Germinal center (tissue), 1 donor: ENCODE measurements at regions not wholly inside any gene's neighbourhood (a gene's known extent, or its start where the extent isn't known, plus 50 kb on each side); places are given as distances from the start of the nearest gene placed in this dataset.

Experiments
- DNase-seq: peaks from one replicate; pipeline ENCODE4 v3.0.0; 2012; ENCODE audit warnings: mixed read lengths, low spot score

DNA sequence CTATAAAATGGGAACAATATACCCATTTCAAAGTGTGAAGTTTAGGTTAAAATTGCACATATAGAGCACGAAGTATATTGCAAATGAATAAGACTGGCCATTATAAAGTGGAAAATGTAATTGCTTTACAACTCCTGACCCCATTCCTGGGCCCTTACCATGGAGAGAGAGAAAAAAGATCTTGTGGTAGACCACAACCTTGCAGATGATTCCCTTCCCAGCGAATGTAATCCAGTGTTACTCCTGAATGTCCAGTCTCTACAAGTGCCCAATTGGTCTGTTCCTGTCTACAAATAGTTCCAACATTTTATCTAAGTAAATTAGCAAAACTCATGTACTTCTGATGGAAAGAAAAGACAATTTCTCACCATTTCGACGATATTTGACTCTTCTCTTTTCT is 184.1 kb upstream of the LNX1 start:
- no peak for DNase-seq

DNA sequence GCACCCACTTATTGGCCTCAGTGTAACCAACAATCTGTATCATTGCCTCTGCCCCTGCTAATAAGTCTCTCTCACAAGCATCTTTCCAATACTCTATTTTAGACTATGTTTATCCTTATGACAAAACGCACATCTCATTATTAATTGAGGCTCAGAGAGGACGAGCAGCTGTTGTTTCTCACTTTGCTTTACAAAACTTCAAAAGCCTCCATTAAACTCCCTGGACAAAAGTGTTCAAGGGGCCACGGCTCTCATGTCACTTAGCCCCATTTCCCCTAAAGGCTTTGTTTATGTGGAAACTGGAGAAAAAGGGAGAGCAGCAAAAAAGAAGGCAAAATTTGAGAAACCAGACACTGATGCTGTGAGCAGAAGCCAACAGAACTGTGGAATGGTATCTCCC is 180.0 kb upstream of the LNX1 start:
- no peak for DNase-seq

DNA sequence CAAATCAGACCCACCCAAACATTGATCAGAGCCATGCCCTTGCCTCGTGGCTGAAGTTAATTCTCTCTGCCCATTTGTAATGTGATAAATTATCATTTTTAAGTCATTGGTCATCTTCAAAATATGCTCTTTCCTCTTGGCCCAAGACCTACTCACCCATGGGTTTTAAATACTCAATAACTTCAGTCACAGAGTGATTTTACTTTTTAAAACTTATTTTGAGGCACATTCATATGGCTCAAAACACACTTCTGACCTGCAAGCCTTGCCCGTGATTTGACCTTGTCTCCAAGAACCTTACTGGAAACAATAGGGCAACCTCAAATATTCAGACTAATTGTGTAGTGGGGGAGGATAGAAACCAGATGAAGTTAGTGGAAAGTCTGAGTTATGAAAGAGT is 176.2 kb upstream of the LNX1 start:
- no peak for DNase-seq

DNA sequence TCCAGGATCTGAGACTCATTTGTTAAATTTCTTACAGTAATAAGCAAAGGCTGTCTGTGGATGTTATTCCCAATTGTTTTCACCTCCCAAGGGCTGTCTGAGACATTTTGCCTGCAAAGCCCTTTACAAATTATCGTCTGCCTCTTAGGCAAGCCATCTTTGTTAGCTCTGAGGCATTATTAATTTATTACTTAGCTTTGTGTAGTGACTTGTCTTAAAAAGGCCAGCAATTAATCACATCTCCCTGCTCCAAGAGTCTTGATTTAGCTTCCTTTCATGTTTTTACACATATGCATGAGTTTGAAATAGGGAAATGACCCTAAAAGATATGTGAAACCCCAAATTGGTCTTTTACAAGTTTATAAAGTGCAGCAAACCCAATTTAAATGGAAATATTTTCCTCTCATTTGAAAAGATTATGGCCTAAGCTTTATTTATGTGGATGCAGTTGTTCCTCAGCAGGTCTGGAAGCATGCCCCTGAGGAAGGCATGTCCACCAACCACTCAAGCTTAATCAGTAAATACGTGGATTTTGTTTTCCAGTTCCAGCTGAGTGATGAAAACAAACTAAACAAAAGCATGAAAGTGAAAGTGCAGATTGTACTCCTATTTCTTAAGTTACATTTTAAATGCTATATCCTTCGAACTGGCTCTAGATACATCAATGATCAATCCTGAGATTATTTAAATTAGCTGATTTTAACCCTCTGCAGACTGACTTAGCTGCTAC is 173.6 kb upstream of the LNX1 start:
- DNase-seq = no peak

DNA sequence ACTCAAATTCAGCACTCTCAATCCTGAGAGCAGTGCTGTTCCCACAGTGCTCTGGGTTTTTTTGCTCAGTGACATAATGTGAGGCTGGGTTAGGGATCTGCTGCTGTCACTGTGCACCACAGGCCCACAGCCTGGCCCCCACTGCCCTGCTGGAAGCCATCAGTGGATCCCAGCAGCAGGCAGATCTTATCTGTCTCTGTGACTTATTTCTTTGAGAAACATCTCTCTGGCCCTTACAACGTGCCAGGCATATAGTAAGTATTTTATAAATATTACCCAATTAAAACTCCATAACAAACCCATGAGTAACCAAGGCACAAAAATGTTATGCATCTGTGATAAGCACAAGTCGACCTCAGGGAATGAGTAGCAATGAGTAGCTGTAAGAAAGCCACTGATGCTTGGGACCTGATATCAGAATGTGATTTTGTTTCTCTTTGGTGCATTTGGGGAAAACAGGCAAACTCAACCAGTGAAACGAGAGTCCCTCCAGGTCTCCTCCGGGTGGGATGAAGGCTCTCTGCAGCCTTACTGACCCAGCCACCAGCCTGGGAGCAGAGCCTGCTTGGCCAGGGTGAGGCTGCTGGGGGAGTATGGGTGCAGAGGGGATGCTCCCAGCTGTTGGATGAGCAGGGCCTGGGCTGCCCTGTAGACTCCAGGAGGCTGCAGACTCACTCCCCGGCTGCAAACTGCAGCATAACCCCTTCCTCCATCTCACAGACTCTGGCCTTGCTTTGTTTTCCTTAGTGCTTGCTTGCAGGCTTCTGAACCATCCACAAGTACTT is 172.7 kb upstream of the LNX1 start:
- DNase-seq = no peak

DNA sequence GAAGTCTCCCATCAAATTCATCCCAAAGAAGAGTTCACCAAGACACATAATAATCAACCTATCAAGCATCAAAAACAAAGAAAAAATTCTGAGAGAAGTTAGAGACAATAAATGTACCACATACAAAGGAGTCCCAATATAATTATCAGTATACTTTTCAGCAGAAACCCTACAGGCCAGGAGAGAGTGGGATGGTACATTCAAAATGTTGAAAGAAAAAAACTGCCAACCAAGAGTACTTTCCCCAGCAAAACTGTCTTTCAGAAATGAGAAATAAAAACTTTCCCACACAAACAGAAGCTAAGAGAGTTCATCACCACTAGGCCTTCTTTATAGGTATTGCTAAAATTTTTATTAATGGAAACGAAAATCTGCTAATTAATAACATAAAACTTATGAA is 164.4 kb upstream of the LNX1 start:
- DNase-seq = no peak

DNA sequence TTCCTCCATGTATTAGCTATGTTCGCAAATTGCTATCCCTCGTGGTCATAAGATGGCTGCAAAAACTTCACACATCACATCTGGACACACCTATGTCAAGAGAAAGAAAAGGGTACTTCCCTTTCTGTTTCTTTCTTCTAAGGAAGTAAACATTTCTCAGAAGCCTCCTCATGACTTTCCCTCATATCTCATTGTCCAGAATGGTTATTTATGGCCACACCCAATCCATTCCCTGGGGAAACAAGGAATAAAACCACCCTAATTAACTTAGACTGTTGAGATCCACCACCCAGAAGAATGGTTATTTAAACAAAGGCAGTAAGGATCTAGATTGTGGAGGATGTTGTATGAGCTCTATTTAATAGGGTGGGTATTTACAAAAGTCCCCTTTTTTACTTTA is 160.8 kb upstream of the LNX1 start:
- DNase-seq = no peak

DNA sequence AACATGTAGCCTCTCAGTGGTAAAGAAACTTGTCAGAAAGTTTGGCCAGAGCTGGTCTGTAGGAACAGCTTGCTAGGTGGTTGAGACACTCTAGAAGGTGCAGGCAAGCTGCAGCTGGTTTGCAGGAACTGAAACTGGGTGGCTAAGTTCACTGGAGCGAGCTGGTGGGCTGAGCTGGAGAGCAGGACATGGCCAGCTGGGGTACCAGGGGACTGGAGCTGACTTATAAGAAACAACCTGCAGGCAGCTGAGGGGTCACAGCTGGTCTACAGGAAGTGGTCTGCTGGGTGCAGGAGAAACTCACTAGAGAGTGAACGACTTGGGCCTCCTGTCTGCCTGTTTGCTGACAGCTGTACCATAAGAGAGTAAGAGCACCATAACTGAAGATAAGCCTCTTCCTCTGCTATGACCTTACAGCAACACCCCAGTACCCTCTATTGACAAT is 157.1 kb upstream of the LNX1 start:
- peak; percentile 78 for DNase-seq

DNA sequence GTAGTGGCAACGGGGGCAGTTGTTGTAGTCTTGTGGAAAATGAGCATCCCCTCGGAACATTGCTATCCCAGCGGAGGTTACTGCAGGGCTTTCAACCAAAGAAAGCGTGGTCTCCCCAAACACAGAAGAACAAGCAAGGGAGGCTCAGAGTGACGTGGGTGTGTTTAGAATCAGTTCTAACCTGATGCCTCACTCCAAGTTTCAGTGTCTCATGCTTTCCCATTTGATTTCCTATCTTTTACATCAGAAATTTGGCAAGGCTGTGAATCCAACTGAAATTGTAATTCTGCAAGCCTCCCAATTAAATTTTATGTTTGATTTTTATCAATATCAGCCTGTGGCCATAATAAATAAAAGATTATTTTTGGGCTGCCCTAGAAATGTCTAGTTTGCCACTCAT is 156.1 kb upstream of the LNX1 start:
- DNase-seq = no peak

DNA sequence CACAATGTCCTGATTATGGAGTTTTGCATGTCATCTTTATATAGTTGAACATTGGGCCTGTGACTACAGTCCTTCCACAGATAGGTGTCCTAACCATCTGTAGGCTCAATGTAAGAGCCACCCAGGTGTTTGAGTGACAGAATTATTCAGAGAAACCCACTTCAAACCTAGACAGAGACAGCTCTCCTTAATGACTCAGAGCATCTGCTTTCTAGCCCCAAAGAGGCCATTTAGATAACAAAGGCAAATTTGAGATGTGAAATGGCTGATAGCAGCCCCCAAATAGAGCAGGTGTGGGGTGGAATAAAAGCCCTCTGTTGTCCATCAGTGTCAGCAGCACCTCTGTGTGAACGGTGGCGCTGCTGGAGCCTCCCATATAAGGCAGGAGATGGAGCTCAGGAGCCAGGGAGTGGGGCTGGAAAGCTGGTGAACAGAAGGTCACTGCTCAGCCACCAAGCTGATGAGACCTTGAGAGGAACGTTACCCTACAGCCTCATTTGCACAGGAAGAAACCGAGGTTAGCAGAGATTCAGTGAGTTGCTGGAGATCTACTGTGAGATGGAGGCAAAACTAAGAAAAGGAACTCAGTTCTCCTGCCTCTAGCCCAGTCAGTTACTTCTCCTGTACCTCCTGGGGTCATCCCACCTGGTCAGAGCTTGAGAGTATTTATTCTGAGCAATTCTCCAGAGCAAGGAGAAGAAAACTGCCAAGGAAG is 153.3 kb upstream of the LNX1 start:
- DNase-seq = no peak

DNA sequence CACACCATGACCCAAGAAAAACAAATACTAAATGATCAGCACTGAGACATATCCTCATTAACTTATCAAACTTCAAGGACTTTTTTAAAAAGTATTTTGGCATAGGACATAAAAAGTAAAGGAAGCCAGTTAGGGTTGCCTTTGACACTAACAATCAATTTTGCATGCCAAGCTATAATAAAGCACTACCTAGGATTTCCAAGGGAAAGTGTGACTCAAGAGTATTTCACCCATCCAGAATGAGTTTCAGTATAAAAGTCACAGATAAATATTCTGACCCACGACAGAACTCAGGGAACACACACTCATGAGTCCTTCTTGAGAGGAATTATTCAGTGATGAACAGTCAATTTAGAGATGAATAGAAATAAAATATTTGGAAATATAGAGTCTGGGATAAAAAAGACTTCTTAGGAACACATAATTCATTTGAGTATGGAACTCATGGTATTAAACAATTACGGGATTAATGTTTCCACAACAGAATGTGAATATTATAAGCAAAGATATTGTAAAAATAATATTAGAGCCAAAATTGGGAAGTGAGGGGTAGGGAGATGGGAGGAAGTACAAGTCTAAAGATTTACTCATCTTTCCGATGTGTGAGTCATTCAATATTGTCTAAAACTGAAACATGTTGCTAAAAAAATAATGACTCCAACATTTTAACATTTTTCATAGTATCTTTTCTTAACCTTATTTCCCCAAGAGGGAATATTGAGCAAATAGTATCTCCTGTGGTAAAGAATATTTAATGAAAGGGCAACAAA is 143.5 kb upstream of the LNX1 start:
- DNase-seq = no peak

DNA sequence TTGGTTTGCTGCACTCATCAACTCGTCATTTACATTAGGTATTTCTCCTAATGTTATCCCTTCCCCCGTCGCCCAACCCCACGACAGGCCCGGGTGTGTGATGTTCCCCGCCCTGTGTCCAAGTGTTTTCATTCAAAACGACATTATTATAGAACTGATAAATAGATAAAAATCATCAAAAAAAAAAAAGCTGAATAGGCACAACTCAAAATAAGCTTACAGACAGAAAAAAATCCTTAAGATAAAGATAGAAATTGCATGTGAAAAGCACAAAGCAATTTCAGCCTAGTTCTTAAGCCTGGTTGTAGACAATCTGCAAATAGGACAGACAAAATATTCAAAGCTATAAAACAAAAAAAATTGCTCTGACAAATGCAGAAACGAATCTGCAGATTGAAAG is 142.9 kb upstream of the LNX1 start:
- no peak for DNase-seq

DNA sequence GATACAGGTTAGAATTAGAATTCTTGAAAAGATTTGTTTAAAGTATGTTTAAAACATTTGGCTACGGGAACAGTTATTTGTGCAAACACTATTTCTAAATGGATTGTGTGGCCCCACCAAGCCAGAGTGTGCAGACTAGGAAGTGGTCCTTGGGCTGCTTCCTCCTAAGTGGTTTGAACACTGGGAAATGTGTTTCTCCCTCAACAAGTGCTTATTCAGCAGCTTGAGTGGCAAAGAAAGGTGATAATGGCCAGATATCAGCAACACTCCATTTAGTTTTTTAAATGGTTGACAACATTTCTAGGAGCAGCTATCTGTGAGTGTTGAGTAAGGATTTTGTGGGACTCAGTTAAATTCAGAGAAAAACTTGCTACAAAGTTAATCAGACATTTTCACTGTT is 141.4 kb upstream of the LNX1 start:
- DNase-seq = no peak

DNA sequence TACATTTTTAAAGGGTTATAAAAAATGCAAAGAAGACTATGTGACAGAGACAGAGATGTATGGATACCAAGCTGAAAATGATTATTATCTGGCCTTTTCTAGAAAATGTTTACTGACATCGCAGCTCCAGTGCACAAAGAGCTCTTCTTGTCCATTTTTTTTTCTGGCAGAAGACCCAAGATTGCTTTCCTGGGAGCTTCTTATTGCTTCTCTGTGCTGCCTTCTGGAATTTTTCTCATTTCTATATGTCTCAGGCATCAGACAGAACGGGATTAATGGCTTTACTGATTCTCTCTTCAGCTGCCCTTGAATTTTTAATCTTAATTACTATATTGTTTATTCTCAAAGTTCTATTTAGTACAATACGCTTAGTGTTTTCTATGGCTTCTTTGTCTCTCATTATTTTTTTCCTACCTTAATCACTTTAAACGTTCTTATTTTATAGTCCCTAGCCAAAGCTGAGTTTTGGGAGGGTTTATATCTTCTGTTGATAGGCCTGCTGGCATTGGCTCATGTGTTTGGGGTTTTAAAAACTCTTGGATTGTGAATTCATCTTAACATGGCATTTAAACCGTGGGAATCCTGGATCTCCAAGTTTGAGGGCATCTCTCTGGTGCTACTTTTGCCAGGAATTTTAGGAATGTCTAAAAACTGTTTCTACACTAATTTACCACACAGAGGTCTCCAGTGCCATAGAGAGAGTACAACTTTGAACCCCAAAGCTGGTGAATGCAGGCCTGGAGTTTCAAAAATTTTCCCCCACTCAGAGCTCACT is 138.9 kb upstream of the LNX1 start:
- no peak for DNase-seq

DNA sequence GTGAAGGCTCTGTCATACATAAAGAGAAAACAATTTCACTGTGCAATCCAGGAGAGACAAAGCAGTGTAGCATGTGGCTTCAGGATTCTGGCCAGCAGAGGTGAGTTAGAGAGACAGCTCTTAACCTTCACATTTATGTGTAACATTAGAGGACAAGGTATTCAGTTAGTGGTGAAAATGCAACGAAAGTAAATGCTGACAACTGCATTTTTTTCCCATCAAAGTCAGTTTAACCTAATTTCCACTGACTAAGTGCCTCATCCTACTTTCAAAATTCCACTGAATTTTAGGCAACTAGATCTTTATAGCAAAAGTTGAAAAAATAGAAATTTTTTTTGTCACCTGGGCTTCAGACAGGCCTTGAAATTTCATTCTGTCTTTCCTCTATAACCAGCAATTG is 130.8 kb upstream of the LNX1 start:
- DNase-seq = no peak

DNA sequence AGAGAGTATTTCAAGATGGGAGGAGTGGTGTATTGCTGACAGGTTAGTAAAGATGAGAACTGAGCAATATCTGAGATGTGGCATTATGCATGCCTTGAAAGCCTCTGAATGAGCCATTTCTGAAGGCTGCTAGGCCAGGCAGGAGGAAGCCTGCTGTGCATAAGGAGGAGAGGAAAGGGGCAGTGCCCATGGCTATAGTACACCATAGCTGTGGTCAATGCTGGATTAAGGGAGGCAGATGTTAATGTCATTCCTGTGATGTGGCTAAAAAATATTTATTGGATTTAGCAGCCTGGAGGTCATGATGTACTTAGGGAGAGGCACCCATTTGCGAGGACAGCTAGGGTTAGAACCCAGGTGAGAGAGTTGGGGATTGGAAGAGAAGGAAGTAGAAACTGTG is 130.0 kb upstream of the LNX1 start:
- DNase-seq = no peak

DNA sequence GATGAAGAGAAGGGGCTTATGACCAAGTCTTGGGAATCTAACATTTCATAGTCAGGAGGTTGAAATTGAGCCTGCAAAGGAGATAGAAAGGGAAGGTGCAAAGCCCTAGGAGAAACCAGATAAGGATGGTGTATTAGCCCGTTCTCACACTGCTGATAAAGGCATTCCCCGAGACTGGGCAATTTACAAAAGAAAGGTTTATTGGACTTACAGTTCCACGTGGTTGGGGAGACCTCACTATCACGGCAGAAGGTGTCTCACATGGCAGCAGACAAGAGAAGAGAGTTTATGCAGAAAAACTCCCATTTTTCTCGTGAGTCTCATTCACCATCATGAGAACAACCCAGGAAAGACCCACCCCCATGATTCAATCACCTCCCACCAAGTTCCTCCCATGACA is 129.5 kb upstream of the LNX1 start:
- no peak for DNase-seq

DNA sequence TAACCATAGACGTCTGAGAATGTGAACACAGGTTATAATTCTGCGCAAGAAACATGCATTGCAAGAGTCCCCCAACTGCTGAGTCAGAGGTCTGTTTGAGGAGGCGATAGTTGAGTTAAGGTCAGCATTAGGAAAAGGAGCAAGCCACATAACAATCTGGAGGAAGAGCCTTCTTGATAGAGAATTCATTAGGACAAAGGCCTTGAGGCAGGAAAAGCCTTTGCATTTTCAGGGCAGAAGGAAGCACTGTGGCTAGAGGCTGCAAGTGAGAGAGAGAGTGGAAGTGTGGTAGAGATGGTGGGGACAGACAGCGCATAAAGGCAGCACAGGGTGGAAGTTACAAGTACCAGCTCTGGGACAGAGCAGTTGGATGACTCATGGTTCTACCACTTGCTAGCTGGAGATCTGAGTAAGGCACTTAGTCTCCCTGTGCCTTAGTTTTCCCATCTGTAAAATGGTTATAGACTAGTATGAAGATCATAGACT is 125.8 kb upstream of the LNX1 start:
- DNase-seq = no peak

DNA sequence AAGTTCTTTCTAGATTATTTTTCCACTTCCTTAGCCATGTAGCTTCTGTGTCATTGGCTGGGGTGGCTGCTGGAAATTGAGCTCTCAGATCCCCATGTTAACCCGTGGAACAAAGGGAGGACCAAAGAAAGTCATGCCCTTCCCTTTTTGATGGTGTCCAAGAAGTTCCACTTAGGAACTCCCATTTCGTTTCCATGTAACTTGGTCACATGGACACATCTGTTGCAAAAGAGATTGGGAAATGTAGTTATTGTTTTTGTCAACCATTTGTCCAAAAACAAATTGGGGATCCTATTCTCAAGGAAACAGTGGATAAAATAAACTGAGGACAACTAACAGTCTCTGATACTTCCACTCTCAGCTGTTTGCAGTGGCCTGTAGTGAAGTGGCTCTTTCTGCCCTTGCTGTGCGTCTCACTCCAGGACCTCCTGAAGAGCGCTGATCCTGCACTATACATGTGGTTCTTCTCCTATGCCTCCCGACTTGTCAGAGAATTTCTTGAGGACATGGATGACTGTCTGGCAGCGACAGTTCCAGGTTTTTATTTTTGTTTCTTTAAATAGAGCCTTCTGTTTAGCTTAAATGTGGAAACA is 125.3 kb upstream of the LNX1 start:
- DNase-seq = no peak

DNA sequence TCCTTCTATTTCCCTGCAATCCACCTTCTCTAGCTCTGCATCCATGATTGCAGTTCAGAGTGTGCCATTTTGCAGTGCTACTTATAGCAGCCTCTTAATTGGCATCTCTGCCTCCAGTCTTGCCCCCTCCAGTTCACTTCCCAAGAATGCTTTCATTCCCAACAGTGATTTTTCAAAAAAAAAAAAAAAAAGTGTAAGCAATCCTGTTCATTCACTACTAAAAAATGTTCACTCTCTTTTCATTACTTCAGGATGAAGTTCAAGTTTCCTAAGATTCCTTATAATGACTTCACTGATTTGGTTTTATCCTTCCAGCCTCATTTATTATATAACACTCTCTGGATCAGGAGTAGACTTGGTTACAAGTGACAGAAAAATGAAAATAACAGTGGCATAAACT is 124.7 kb upstream of the LNX1 start:
- DNase-seq = no peak
